ENCODE measurements at regions not wholly inside any gene's neighbourhood (a gene's known extent, or its start where the extent isn't known, plus 50 kb on each side); places are given as distances from the start of the nearest gene placed in this dataset.
A peak's percentile ranks its signal among the peaks of the same experiment; 100 is the strongest.

- H3K4me3 ChIP-seq (ENCODE audit: low read depth, low read length), result no peak overlapping the region
- H3K36me3 ChIP-seq (ENCODE audit: control insufficient read depth, insufficient read depth, low read length), result no peaks in the 10 kb centered on the region
- no peak for TF ChIP-seq CTCF (IDR thresholded peaks at IDR 0.05; ENCODE audit: insufficient read depth, low read length, severe bottlenecking)
- DNase-seq (ENCODE audit: low read depth) (no peak), FAIRE-seq (peak; percentile 52)
- H3K27me3 ChIP-seq (ENCODE audit: control insufficient read depth, insufficient read depth, low read length), result peaks cover 3% of the 10 kb centered on the region
Observed at GRCh38 chr15:77810130-77810571, 177.4 kb upstream of the LINGO1 start.

- DNase-seq (ENCODE audit: low read depth) (no peak), FAIRE-seq (no peak)
- TF ChIP-seq CTCF (IDR thresholded peaks at IDR 0.05; ENCODE audit: insufficient read depth, low read length, severe bottlenecking), result no peak
- Histone ChIP-seq H3K27me3 (ENCODE audit: control insufficient read depth, insufficient read depth, low read length) (peaks cover 3% of the 10 kb centered on the region), H3K4me3 (ENCODE audit: low read depth, low read length) (no peak overlapping the region), H3K36me3 (ENCODE audit: control insufficient read depth, insufficient read depth, low read length) (no peaks in the 10 kb centered on the region)
Observed at GRCh38 chr15:77808581-77809177, 176.0 kb upstream of the LINGO1 start.

GRCh38 chr15:77808075-77808474 is 175.4 kb upstream of the LINGO1 start:
- H3K36me3 ChIP-seq (ENCODE audit: control insufficient read depth, insufficient read depth, low read length), result no peaks in the 10 kb centered on the region
- no peak for FAIRE-seq
- no peak for DNase-seq (ENCODE audit: low read depth)
- no peak for TF ChIP-seq CTCF (IDR thresholded peaks at IDR 0.05; ENCODE audit: insufficient read depth, low read length, severe bottlenecking)
- peaks cover 3% of the 10 kb centered on the region for H3K27me3 ChIP-seq (ENCODE audit: control insufficient read depth, insufficient read depth, low read length)
- H3K4me3 ChIP-seq (ENCODE audit: low read depth, low read length), result no peak overlapping the region

GRCh38 chr15:77807611-77808010 is 174.9 kb upstream of the LINGO1 start:
- no peak for TF ChIP-seq CTCF (IDR thresholded peaks at IDR 0.05; ENCODE audit: insufficient read depth, low read length, severe bottlenecking)
- Histone ChIP-seq H3K4me3 (ENCODE audit: low read depth, low read length) (no peak overlapping the region), H3K27me3 (ENCODE audit: control insufficient read depth, insufficient read depth, low read length) (peaks cover 3% of the 10 kb centered on the region), H3K36me3 (ENCODE audit: control insufficient read depth, insufficient read depth, low read length) (no peaks in the 10 kb centered on the region)
- DNase-seq (ENCODE audit: low read depth) (no peak), FAIRE-seq (no peak)

- TF ChIP-seq CTCF (IDR thresholded peaks at IDR 0.05; ENCODE audit: insufficient read depth, low read length, severe bottlenecking), result no peak
- Histone ChIP-seq H3K36me3 (ENCODE audit: control insufficient read depth, insufficient read depth, low read length) (no peaks in the 10 kb centered on the region), H3K4me3 (ENCODE audit: low read depth, low read length) (no peak overlapping the region), H3K27me3 (ENCODE audit: control insufficient read depth, insufficient read depth, low read length) (peaks cover 3% of the 10 kb centered on the region)
- FAIRE-seq, result no peak
- DNase-seq (ENCODE audit: low read depth), result no peak
Observed at GRCh38 chr15:77807115-77807514, 174.4 kb upstream of the LINGO1 start.

GRCh38 chr15:77804210-77804609 is 171.5 kb upstream of the LINGO1 start:
- H3K27me3 ChIP-seq (ENCODE audit: control insufficient read depth, insufficient read depth, low read length), result peaks cover 3% of the 10 kb centered on the region
- no peak for DNase-seq (ENCODE audit: low read depth)
- no peak for FAIRE-seq
- no peak overlapping the region for H3K4me3 ChIP-seq (ENCODE audit: low read depth, low read length)
- no peak for TF ChIP-seq CTCF (IDR thresholded peaks at IDR 0.05; ENCODE audit: insufficient read depth, low read length, severe bottlenecking)
- no peaks in the 10 kb centered on the region for H3K36me3 ChIP-seq (ENCODE audit: control insufficient read depth, insufficient read depth, low read length)
